Prostate gland (tissue), 2 donors: ENCODE measurements at regions not wholly inside any gene's neighbourhood (a gene's known extent, or its start where the extent isn't known, plus 50 kb on each side); places are given as distances from the start of the nearest gene placed in this dataset.

Experiments used
- DNase-seq: peaks from one replicate; pipeline ENCODE4 v3.0.0-alpha.2; 2019; ENCODE audit warnings: low spot score
- H3K27ac ChIP-seq, 2 donors: fragments of 200-600 bp; sonication (generic); 2 replicates each; pipeline ENCODE4 v1.5.1; 2017 to 2019
- H3K27me3 ChIP-seq: fragments of 200-600 bp; sonication (generic); replicated peaks from 2 replicates; pipeline ENCODE4 v1.5.1; 2019; ENCODE audit not compliant: insufficient read depth
- H3K36me3 ChIP-seq, 2 donors: fragments of 200-600 bp; sonication (generic); 1 replicate in 1 of 2; 2 replicates in 1 of 2; pipeline versions ENCODE4 v1.5.1 to v1.8.1; 2017 to 2019
- H3K4me1 ChIP-seq: fragments of 200-600 bp; sonication (generic); replicated peaks from 2 replicates; pipeline ENCODE4 v1.5.1; 2019
- H3K4me3 ChIP-seq, 2 donors: fragments of 200-600 bp; sonication (generic); 2 replicates each; pipeline ENCODE4 v1.5.1; 2017 to 2019
- H3K9me3 ChIP-seq: fragments of 200-600 bp; sonication (generic); 2 replicates; pipeline ENCODE4 v1.5.1; 2017
- POLR2A ChIP-seq: fragments of 450-650 bp; IDR thresholded peaks from one replicate; pipeline ENCODE4 v1.6.1; 2016; ENCODE audit warnings: antibody characterized with exemption, mild to moderate bottlenecking
- POLR2AphosphoS5 ChIP-seq: sonication (generic); formaldehyde crosslinking; IDR thresholded peaks from one replicate; pipeline ENCODE4 v1.6.1; 2017; ENCODE audit warnings: antibody characterized with exemption
- WGBS: methylation state at CpG from one replicate; pipeline ENCODE4 v1.1.5; 2018; 5-methylcytosine and 5-hydroxymethylcytosine counted together
- intact Hi-C: fragments of 100-400 bp; cut with DNase I; formaldehyde crosslinking; loops from one replicate; pipeline ENCODE4 v1.14.2; 2022
- TF ChIP-seq, protein P1 (sequence below), 4 experiments: fragments of 200-600 bp in 2 of 4; fragments of 450-650 bp in 2 of 4; sonication (generic) in 2 of 4; IDR thresholded peaks; 1 replicate in 3 of 4; 2 replicates in 1 of 4; pipeline ENCODE4 v1.5.1; 2016 to 2019; ENCODE audit warnings: antibody characterized with exemption in 4 of 4, mild to moderate bottlenecking in 2 of 4, moderate library complexity in 2 of 4

DNA sequence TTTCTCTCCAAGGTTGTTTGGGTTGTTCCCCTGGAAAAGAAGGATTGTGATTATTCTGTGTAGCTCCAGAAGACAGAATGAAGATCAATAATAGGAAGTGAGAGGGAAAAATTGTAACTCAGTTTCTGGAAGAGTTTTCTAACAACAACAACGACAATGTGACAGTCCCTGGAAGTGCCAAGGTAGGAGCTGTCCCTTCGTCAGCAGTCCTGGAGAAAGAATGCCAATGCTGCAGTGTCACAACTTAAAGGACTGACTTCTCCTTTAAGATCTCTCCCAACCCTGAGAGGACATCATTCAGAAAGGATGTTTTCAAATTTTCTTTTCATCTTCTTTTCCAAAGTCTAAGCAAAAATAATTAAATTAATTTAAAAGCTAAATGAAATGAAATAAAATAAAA is 136.4 kb upstream of the GAP43 start:
- H3K4me1 ChIP-seq = no peaks in the 10 kb centered on the region
- H3K27me3 ChIP-seq = no peaks in the 10 kb centered on the region
- TF ChIP-seq POLR2A (no peak), POLR2AphosphoS5 (no peak)
- TF ChIP-seq, protein P1, sequence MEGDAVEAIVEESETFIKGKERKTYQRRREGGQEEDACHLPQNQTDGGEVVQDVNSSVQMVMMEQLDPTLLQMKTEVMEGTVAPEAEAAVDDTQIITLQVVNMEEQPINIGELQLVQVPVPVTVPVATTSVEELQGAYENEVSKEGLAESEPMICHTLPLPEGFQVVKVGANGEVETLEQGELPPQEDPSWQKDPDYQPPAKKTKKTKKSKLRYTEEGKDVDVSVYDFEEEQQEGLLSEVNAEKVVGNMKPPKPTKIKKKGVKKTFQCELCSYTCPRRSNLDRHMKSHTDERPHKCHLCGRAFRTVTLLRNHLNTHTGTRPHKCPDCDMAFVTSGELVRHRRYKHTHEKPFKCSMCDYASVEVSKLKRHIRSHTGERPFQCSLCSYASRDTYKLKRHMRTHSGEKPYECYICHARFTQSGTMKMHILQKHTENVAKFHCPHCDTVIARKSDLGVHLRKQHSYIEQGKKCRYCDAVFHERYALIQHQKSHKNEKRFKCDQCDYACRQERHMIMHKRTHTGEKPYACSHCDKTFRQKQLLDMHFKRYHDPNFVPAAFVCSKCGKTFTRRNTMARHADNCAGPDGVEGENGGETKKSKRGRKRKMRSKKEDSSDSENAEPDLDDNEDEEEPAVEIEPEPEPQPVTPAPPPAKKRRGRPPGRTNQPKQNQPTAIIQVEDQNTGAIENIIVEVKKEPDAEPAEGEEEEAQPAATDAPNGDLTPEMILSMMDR (IDR thresholded peaks at IDR 0.05) = no peak
- H3K9me3 ChIP-seq = no peaks in the 10 kb centered on the region
- no peak for DNase-seq
- no peaks in the 10 kb centered on the region for H3K36me3 ChIP-seq
- no peak overlapping the region for H3K27ac ChIP-seq
- H3K4me3 ChIP-seq = no peak overlapping the region
- 43% methylated on average over 2 of the region's 2 CpGs for WGBS
- intact Hi-C loops = no loop called here

DNA sequence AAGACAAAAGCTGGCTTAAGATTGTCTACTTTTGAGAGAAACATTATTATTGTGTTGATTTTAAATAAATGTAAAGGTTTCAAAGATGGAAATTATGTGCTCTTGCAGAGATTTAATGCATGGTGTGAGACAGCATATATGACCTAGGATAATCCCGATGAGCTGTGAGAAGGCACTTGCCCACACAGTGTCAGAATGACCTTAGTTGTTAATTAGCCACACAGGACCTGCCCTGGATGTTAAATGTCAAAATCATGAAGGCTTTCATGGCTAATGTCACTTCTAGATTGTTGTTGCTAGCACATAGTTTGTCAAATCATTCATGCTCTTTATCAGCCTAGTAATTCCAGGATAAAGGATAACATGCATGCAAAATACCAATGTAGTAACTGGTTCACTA is 135.3 kb upstream of the GAP43 start:
- H3K27me3 ChIP-seq = no peaks in the 10 kb centered on the region
- no peaks in the 10 kb centered on the region for H3K36me3 ChIP-seq
- H3K27ac ChIP-seq = no peak overlapping the region
- intact Hi-C loops = no loop called here
- 91% methylated on average over 1 of the region's 1 CpG for WGBS
- DNase-seq = no peak
- no peak for TF ChIP-seq POLR2AphosphoS5
- TF ChIP-seq, protein P1 (IDR thresholded peaks at IDR 0.05) = no peak
- no peak overlapping the region for H3K4me3 ChIP-seq
- no peaks in the 10 kb centered on the region for H3K9me3 ChIP-seq
- no peaks in the 10 kb centered on the region for H3K4me1 ChIP-seq

DNA sequence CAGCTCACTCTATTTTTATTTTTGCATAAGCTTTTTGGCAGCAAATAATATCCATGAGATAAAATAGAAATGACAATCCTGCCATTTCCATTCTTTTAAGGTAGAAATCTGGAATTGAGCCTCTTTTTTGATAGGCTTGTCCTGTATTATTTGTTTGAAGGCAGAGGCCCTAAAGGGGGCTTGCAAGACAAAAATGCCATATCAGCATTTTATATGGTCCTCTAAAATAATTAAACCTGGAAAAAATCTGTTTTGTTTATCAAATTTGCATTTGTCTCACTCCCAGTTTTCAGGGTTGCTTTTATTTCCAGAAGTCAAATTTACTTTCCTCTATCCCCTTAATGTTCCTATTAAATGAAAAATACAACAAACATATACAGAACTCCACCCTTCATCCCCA is 134.9 kb upstream of the GAP43 start:
- intact Hi-C loops = no loop called here
- Histone ChIP-seq H3K4me3 (no peak overlapping the region), H3K36me3 (no peaks in the 10 kb centered on the region), H3K27me3 (no peaks in the 10 kb centered on the region), H3K9me3 (no peaks in the 10 kb centered on the region), H3K4me1 (no peaks in the 10 kb centered on the region), H3K27ac (no peak overlapping the region)
- DNase-seq = no peak
- TF ChIP-seq POLR2AphosphoS5 (no peak), POLR2A (no peak)
- TF ChIP-seq, protein P1 (IDR thresholded peaks at IDR 0.05) = no peak

DNA sequence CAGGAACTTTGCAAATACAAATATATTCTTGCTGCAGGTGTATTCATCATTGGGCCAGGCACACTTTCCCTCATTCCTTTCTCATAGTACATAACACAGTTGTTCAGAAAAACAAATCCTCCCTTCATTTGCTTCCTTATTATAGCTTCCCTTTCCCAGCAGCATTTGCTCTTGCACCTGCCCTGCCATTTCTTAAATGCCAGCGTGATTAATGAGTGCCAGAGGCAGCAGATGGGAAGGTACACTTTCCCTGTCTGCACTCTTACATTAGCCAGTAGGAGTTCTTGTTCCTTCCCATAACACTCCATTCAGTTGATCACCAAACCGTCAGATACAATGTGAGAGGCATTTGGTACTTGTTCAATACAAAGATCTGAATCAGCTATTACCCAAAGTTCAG is 128.5 kb upstream of the GAP43 start:
- no peak for DNase-seq
- H3K36me3 ChIP-seq = no peaks in the 10 kb centered on the region
- H3K27ac ChIP-seq = no peak overlapping the region
- intact Hi-C loops = no loop called here
- H3K4me3 ChIP-seq = no peak overlapping the region
- no peaks in the 10 kb centered on the region for H3K27me3 ChIP-seq
- no peak for TF ChIP-seq POLR2A
- TF ChIP-seq, protein P1 (IDR thresholded peaks at IDR 0.05) = no peak
- TF ChIP-seq POLR2AphosphoS5 = no peak
- H3K4me1 ChIP-seq = no peaks in the 10 kb centered on the region
- 68% methylated on average over 2 of the region's 2 CpGs for WGBS
- no peaks in the 10 kb centered on the region for H3K9me3 ChIP-seq

DNA sequence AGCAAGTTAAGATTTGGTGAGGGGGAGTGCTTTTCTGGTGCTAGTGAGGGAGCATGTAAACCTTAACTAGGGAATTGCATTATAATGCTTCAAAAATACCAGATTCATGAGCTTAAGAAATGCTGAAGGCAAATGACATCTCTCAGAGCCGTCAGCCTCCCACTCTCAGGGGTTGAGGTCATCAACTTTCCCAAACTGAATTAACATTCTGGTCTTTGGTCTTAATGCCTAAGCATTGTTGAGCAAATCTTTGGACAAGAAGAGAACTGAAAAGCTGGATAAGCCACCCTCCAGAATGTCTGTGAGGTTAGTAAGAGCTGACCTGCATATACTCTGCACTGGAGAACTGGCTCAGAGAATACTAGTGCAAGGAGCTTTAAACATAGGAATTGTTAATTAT is 124.9 kb upstream of the GAP43 start:
- intact Hi-C loops = no loop called here
- Histone ChIP-seq H3K9me3 (no peaks in the 10 kb centered on the region), H3K27me3 (no peaks in the 10 kb centered on the region), H3K27ac (no peak overlapping the region), H3K4me1 (no peaks in the 10 kb centered on the region), H3K36me3 (no peaks in the 10 kb centered on the region), H3K4me3 (no peak overlapping the region)
- DNase-seq = no peak
- TF ChIP-seq POLR2A (no peak), POLR2AphosphoS5 (no peak)
- TF ChIP-seq, protein P1 (IDR thresholded peaks at IDR 0.05) = no peak
- 60% methylated on average over 1 of the region's 1 CpG for WGBS
